Panc1 (cell line): ENCODE measurements at regions not wholly inside any gene's neighbourhood (a gene's known extent, or its start where the extent isn't known, plus 50 kb on each side); places are given as distances from the start of the nearest gene placed in this dataset.

ENCODE experiments used
- CTCF ChIP-seq: fragments of 450-650 bp; IDR thresholded peaks from 2 replicates; pipeline ENCODE4 v1.5.1; 2017; ENCODE audit warnings: mild to moderate bottlenecking
- TCF7L2 ChIP-seq: IDR thresholded peaks from 2 replicates; pipeline ENCODE4 v1.6.1; 2011; ENCODE audit warnings: mild to moderate bottlenecking, low read depth, low read length, inconsistent platforms

- no peak for TF ChIP-seq CTCF
- peak; percentile 47; the same call in 1 of the 2 replicates for TF ChIP-seq TCF7L2
Measured at GRCh38 chr2:184041077-184041476, 557.3 kb upstream of the ZNF804A start.
